ENCODE measurements at regions not wholly inside any gene's neighbourhood (a gene's known extent, or its start where the extent isn't known, plus 50 kb on each side); places are given as distances from the start of the nearest gene placed in this dataset.
"Not testable (repeated sequence)": the region's sequence is repeated elsewhere in the genome, so short reads cannot be mapped to it uniquely, and the experiment has no call there.

GRCh38 chr11:69916251-69916649 is 97.0 kb upstream of the FGF3 start:
- DNase-seq (ENCODE audit: low read depth): not testable (repeated sequence)

GRCh38 chr11:69916806-69917387 is 97.7 kb upstream of the FGF3 start:
- DNase-seq (ENCODE audit: low read depth): no peak

DNA sequence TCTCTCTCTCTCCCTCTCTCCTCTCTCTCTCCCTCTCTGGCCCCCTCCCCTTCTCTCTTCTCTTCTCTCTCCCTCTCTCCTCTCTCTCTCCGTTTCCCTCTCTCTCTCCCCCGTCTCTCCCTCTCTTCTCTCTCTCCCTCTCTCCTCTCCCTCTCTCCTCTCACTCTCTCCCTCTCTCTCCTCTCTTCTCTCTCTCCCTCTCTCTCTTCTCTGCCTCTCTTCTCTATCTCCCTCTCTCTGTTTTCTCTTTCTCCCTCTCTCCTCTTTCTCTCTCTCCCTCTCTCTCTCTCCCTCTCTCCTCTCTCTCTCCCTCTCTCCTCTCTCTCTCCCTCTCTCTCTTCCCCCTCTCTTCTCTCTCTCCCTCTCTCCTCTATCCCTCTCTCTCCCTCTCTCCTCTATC is 98.3 kb upstream of the FGF3 start:
- no peak for DNase-seq (ENCODE audit: low read depth)

DNA sequence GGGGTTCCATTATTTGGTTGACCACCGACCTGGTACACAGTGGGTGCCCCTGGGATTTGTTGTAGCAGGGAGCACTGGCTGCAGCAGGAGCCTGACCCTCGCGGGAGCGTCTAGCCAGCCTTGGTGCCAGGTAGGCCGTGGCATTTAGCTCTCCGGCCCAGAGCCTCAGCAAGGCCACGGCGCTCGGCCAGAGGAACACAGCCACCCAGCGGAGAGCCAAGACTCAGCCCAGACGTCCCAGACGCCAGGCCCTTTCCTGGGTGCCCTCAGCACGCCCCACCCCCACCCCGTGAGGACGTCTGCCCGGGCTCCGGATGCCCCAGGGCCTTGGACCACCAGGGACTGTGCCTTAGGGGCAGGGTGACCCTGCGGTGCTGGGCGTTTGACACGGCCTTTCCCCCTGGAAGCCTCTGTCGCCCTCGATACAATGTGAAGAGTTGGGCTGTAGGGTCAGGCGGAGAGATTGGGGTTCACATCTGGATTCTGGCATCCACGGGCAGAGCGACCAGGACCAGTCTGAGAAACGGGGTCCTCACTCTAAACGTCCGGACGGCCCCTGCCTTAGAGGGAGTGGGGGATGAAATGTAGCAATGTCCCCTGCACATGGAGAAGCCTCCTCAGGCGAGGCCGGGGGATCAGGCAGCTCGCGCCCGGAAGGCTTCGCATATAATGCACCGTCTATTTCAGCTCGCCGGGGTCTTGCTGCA is 99.2 kb upstream of the FGF3 start:
- no peak for DNase-seq (ENCODE audit: low read depth)

DNA sequence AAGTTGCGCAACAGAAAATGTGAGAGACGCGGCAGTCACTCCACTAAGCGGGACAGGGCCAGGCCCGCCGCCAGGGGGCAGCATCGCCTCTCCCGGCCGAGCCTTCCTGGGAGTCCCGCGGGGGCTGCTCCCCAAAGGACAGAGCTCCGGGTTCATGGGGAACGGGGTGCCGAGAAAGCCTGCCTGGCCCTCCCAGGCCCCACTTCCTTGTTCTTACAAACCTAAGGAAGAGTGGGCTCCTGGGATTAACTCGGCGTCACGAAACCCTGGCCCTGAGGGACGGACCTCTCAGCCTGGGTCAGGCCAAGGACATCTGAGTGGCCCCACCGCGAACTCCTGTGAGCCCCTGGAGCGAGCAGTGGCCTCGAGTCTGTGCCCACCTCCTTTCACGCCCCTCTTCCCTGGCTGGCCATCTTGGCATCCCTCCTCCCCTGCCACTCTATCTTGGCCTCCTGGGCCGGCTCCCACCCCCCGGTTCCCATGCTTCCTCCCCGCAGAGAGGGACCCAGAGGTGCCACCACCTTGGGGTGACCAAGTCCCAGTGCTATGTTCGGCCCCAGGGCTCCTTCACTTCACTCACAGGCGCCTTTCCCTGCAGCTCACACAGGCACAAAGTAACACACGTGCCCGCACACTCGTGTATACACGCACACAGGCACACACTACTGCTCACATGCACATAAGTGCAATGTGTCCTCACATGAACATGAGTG is 99.9 kb upstream of the FGF3 start:
- DNase-seq (ENCODE audit: low read depth): peak; percentile 41

- DNase-seq (ENCODE audit: low read depth): no peak
Observed at GRCh38 chr11:69919659-69920344, 100.6 kb upstream of the FGF3 start.

DNA sequence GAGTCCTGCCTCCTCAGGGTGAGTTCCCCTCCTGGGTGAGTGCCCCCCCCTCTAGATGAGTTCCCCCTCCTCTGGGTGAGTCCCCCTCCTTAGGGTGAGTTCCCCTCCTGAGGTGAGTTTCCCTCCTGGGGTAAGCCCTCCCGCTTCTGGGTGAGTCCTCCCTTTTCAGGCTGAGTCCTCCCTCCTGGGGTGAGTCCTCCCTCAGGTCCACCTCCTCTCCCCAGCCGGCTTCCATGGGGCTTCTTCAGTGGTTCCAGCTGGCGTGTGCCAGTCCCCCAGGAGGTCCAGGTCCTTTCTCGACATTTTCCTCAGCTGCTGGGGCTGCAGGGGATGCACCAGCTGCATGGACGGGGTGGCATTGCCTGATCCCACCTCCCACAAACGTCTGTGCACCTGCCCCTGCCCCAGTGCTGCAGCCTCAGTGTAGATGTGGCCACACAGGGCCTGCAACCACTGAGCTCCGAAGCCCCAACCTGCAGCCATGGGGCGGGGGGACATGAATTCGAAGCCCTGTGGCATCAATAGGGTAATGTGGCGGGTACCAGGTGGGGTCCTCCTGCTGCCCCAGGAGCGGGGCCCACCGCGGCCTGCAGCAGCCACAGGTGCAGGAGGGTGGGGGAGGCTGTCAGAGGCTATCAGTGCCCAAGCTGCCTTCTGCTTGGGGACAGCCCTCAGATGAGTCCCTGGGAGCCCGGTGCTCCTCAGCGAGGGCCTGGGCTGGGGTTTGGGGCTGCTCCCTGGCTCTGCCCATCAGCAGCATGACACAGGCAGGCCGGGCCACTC is 101.3 kb upstream of the FGF3 start:
- DNase-seq (ENCODE audit: low read depth): no peak

GRCh38 chr11:69921128-69922014 is 102.2 kb upstream of the FGF3 start:
- DNase-seq (ENCODE audit: low read depth): no peak

GRCh38 chr11:69922015-69922595 is 102.9 kb upstream of the FGF3 start:
- no peak for DNase-seq (ENCODE audit: low read depth)

DNA sequence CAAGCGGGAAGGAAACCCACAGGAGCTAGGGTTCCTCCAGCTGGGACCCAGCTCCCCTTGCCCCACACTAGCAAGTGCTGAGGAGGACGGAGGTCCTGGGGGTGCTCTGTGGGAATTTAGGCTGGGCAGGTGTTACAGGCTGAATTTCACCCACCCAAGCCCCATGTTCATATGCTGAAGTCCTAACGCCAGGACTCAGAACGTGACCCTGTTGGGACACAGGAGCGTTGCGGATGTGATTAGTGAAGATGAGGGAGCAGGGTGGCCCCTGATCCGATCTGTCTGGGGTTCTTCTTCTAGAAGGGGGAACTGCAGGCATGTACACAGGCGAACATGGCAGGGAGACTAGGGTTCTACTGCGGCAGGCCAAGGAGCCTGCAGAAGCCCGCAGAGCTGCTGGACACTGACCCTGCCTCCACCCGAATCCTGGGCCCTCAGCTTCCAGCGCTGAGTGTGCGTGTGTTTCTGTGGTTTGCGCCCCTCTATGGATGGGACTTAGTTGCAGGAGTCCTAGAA is 103.4 kb upstream of the FGF3 start:
- no peak for DNase-seq (ENCODE audit: low read depth)

DNA sequence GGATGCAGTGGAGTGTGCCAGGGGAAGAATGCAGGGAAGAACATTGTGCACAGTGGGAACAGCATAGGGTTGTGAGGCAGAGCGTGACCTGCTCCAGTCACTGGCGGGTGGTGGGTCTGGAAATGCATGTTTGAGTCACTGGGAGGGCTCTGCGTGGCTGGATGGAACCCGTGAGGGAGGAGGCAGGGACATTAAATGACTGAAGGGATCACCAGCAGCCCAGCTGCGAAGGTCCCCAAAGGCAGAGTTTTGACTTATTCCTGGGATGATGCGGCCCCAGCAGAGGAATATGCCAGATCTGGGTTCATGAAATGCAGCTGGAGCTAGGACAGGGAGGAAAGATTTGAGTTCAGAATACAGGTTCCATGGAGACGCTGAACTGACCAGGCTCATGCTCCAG is 104.0 kb upstream of the FGF3 start:
- DNase-seq (ENCODE audit: low read depth): no peak

- no peak for DNase-seq (ENCODE audit: low read depth)
Observed at GRCh38 chr11:69923641-69924307, 104.6 kb upstream of the FGF3 start.

DNA sequence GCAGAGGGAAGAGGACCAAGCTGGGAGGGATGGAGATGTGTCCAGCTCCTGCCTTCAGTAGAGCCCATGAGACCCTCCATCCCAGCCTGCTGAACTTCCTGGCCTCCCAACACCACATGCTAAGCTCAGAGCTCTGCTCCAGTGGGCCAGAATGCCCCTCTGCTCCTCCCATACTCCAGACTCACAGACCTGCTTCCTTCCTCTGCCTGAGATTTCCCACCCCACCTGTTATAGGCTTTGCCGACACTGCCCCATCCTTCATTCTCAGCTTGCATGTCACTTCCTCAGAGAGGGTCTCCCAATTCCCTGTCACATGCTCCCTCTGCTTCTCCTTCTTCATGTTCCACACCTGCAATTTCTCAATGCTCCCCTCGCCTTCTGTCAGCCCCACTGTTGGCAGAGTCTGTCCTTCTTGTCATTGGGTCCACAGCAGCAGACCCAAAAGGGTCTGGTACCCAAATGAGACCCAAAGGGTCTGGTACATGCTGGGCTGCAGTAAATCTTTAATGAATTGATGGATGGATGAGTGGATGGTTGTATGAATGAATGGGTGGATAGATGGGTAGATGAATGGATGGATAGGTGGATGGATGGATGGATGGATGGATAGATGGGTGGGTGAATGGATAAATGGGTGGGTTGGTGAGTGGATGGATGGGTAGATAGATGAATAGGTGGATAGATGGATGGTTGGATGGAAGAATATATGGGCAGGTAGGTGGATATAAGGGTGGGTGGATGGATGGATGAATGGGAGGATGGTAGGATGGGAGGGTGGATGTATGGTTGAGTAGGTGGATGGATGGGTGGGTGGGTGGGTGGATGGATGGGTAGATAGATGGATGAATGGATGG is 105.3 kb upstream of the FGF3 start:
- DNase-seq (ENCODE audit: low read depth): no peak

DNA sequence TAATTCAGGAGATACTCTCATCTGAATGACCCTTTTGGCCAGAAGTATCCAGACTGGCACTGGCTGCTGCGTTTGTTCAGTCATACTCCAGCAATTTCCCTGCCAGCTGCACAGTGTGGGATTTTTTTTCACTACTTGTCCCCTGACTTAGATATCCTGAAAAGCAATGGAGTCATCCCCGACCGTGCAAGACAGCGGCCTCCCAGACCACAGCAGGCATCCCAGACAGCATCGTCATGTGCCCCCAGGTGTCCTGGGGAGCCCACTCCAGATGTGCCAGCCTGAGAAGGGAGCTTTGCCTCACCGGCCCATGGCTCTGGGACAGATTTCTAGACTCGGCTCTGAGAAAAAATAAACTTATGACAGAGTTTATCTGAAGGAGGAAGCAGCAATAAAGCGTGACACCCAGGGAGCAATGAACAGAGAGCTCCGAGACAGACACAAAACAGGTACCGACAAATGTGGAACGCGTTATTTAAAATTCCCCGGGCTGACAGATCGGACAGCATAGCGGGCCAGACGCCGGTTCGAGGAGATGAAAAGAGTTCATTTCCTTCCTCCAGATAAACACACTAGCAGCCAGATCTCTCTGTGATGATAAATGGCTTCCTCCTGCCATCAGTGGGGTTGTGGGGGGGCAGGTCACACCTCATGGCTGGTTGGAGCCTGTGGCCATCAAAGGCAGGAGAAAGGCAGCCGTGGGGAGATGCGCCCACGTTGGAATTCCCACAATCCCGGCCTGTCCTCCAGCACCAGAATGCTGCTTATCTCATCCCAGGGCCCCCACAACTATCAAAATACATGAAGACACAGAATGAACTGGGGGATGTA is 106.4 kb upstream of the FGF3 start:
- no peak for DNase-seq (ENCODE audit: low read depth)

GRCh38 chr11:69926376-69927050 is 107.3 kb upstream of the FGF3 start:
- DNase-seq (ENCODE audit: low read depth): peak; percentile 13

GRCh38 chr11:69928121-69928520 is 108.9 kb upstream of the FGF3 start:
- DNase-seq (ENCODE audit: low read depth): no peak

DNA sequence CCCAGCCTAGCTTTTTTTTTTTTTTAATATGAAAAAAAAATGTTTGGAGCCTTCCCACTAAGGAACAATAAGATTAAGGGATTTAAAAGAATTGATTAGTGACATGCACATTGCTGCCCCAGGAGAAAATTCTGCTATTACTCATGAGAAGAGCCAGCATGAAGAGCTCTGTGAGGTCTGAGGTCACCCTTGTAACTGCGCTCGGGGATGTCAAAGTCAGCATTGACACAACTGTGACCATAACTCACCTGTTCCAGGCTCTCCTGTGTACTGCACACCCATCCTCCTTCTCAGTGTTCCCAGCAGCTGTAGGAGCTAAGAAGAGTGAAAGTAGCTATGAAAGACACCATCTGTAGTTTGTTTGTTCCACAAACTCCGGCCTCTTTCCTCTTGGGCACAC is 109.8 kb upstream of the FGF3 start:
- DNase-seq (ENCODE audit: low read depth): no peak

Measured in HT1080 (cell line).